Activated naive CD8-positive, alpha-beta T cell (primary cell): ENCODE measurements at regions not wholly inside any gene's neighbourhood (a gene's known extent, or its start where the extent isn't known, plus 50 kb on each side); places are given as distances from the start of the nearest gene placed in this dataset.

Source experiments
- H3K27ac Mint-ChIP-seq: one replicate; pipeline ENCODE4 v1.8.0; 2021; ENCODE audit warnings: mixed read lengths
- H3K27me3 Mint-ChIP-seq: one replicate; pipeline ENCODE4 v1.8.0; 2021; ENCODE audit warnings: mixed read lengths
- H3K36me3 Mint-ChIP-seq: one replicate; pipeline ENCODE4 v1.8.0; 2021; ENCODE audit warnings: mixed read lengths
- H3K4me1 Mint-ChIP-seq: one replicate; pipeline ENCODE4 v1.8.0; 2021; ENCODE audit warnings: low read depth, mixed read lengths
- H3K4me3 Mint-ChIP-seq: one replicate; pipeline ENCODE4 v1.8.0; 2021; ENCODE audit warnings: mild to moderate bottlenecking, mixed read lengths
- H3K9me3 Mint-ChIP-seq: one replicate; pipeline ENCODE4 v1.8.0; 2021; ENCODE audit warnings: low read depth, mixed read lengths

DNA sequence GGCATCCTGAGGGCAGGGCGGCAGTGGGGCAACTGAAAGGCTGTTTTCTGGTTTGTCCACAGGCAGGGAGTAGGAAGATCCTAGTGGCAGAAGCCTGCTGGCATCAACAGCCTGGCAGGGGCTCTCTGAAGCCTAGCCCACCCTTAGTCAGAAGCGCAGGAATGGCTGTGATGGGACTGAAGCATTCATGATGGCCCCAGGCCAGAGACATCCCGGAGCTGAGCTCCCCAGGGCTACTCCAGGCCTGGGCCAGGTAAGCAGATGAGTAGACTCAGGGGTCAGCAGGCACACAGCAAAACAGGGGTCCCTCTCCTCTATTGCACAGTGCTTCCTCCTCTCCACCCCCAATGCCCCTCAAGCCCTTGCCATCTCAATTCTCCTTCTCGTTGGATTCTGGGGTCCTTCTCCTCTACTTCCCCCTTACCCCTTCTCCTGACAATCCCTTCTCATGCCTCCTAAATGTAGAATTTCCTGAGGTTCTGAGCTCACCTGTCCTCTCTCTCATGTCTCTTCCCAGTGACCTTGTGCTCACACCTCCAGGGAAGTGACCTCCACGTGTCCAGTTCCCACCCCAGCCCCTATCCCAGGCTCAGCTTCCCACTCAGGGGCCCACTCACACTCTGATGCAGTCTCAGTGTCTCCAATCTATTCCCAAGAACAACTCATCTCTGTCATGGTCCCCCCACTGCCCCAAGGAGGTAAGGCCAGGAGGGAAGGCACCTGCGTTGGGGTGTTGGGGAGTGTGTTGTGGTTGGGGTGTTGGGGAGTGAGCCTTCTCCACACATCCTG is 158.7 kb upstream of the ZNF507 start:
- Mint-ChIP-seq H3K27me3 (peaks cover 3% of the 10 kb centered on the region), H3K4me1 (no peaks in the 10 kb centered on the region), H3K4me3 (no peak overlapping the region), H3K9me3 (no peaks in the 10 kb centered on the region), H3K36me3 (no peaks in the 10 kb centered on the region), H3K27ac (no peak overlapping the region)

DNA sequence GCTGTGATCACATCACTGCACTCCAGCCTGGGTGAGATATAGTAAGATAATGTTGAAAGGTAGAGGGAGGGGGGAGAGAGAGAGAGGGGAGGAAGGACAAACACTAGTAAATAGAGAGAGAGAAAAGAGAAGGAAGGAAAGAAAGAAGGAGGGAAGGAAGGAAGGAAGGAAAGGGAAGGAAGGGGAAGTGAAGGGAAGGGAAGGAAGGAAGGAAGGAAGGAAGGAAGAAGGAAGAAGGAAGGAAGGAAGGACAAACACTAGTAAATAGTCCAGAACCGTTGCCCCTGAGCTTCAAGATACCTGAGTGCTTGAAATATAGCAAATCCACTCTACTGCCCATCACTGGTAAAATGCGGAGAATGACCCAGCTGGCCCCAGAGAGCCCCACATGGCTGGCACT is 156.5 kb upstream of the ZNF507 start:
- Mint-ChIP-seq H3K9me3 (no peaks in the 10 kb centered on the region), H3K4me1 (no peaks in the 10 kb centered on the region), H3K27ac (no peak overlapping the region), H3K27me3 (peaks cover 3% of the 10 kb centered on the region), H3K36me3 (no peaks in the 10 kb centered on the region), H3K4me3 (no peak overlapping the region)

DNA sequence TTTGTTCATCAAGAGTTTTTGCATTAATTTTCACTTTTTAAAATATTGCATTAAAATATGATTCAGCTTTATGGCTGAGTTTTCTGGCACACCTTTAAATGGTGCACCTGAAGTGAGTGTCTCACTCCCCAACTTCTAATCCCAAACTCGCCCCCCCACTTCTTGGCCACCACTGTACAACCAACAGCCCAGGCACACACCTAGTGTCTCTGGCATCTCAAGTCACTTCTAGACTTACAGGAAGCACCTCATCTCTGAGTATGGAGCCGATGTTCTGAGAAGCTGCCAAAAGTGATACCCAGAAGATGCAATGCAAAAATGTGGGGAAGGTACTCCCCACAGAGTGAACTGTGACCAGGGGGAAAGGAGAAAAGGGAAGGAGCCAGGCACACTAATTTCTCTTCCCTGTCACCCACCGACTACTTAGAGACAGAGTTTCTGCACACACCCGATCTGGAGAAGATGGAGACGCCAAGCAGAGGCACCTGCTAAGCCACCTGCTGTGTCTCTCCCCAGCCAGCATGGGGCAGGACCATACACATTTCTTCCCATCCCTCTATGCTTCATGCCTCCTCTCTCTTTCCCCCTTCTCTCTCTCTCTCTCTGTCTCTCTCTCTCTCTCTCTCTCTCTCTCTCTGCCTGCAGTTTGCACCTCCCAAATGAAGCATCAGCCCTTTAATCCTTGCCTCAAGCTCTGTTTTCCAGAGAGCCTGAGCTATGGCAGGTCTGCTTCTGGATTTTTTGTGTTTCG is 155.3 kb upstream of the ZNF507 start:
- Mint-ChIP-seq H3K27ac (no peak overlapping the region), H3K4me3 (no peak overlapping the region)

GRCh38 chr19:32191921-32192320 is 153.5 kb upstream of the ZNF507 start:
- no peak overlapping the region for H3K27ac Mint-ChIP-seq
- no peaks in the 10 kb centered on the region for H3K4me1 Mint-ChIP-seq
- H3K9me3 Mint-ChIP-seq: no peaks in the 10 kb centered on the region
- no peak overlapping the region for H3K4me3 Mint-ChIP-seq
- H3K27me3 Mint-ChIP-seq: peaks cover 3% of the 10 kb centered on the region
- no peaks in the 10 kb centered on the region for H3K36me3 Mint-ChIP-seq

More for the DNA sequence above, 155.3 kb upstream of the ZNF507 start:
- peaks cover 3% of the 10 kb centered on the region for H3K27me3 Mint-ChIP-seq
- H3K9me3 Mint-ChIP-seq: no peaks in the 10 kb centered on the region
- H3K36me3 Mint-ChIP-seq: no peaks in the 10 kb centered on the region
- H3K4me1 Mint-ChIP-seq: no peaks in the 10 kb centered on the region

DNA sequence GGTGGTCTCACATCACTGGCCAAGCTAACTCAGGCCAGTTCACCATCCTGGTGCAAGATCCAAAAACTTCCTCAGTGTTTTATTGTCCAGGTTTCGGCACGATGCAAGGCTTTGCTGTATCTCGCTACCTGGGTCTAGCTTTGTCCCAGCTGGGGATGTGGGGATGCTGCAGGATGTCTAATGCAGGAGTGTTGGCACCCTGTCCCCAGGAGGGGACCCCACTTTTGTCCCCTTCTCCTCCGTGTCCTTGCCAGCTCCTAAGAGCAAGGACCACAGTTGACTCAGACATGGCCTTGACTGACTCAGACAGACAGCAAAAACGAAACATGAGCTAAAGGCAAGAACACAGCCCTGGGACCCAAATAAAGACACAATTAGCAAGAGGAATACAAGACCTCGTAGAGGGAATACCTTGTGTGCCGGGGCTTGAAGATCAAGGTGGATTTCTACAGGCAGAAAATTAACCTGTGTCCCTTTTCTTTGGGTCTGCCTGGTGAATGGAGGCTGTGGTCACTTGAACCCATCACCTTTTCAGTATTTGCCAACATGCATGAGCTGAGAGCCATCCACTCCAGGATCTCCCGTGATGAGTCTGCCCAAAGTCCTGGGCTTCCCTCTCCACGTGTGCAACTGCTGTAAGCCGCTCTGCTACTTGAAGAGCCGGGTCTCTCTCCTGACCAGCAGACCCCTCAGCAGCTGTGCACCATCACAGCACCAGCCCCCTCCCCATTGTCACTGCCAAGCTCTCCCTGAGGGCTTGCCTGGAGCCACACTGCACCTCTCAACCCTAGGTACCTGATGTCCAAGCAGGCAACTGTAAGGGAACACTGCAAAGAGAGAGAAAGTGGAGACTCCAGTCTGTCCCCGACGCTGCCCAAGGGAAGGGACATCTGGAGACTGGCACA is 149.5 kb upstream of the ZNF507 start:
- H3K36me3 Mint-ChIP-seq: no peaks in the 10 kb centered on the region
- H3K27ac Mint-ChIP-seq: no peak overlapping the region
- H3K9me3 Mint-ChIP-seq: no peaks in the 10 kb centered on the region
- H3K4me1 Mint-ChIP-seq: no peaks in the 10 kb centered on the region
- no peak overlapping the region for H3K4me3 Mint-ChIP-seq
- no peaks in the 10 kb centered on the region for H3K27me3 Mint-ChIP-seq

- no peaks in the 10 kb centered on the region for H3K36me3 Mint-ChIP-seq
- H3K4me1 Mint-ChIP-seq: no peaks in the 10 kb centered on the region
- H3K4me3 Mint-ChIP-seq: no peak overlapping the region
- no peaks in the 10 kb centered on the region for H3K27me3 Mint-ChIP-seq
- no peak overlapping the region for H3K27ac Mint-ChIP-seq
- no peaks in the 10 kb centered on the region for H3K9me3 Mint-ChIP-seq
Measured at GRCh38 chr19:32196690-32197420, 148.6 kb upstream of the ZNF507 start.

GRCh38 chr19:32197896-32198882 is 147.2 kb upstream of the ZNF507 start:
- no peaks in the 10 kb centered on the region for H3K9me3 Mint-ChIP-seq
- H3K4me3 Mint-ChIP-seq: no peak overlapping the region
- no peaks in the 10 kb centered on the region for H3K27me3 Mint-ChIP-seq
- no peak overlapping the region for H3K27ac Mint-ChIP-seq
- H3K4me1 Mint-ChIP-seq: no peaks in the 10 kb centered on the region
- H3K36me3 Mint-ChIP-seq: no peaks in the 10 kb centered on the region

DNA sequence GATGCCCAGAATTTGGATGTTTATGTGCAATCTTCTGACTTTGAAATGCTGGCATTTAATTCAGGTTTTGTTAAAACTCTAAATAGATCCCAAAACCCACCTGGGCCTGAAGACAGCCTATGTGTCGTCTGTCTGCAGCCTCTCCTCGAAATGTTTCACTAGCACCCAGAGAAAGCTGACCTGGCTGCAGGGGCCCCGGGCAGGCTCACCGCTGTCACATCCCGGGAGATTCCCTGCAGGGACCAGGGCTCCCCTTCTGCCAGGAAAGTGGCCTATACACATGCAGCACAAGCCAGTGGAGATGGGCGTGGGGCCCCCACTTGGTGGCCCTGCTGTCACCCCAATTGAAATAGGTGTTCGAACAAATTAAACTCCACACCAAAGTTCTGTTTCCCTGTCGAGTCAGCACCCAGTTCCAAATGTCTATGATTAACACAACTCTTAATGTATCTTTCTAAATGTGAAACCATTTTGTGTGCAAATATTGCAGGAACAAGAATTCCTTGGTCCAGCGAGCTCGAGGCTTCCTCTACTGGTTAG is 145.8 kb upstream of the ZNF507 start:
- H3K9me3 Mint-ChIP-seq: no peaks in the 10 kb centered on the region
- no peak overlapping the region for H3K4me3 Mint-ChIP-seq
- H3K27me3 Mint-ChIP-seq: no peaks in the 10 kb centered on the region
- no peaks in the 10 kb centered on the region for H3K4me1 Mint-ChIP-seq
- no peaks in the 10 kb centered on the region for H3K36me3 Mint-ChIP-seq
- no peak overlapping the region for H3K27ac Mint-ChIP-seq

DNA sequence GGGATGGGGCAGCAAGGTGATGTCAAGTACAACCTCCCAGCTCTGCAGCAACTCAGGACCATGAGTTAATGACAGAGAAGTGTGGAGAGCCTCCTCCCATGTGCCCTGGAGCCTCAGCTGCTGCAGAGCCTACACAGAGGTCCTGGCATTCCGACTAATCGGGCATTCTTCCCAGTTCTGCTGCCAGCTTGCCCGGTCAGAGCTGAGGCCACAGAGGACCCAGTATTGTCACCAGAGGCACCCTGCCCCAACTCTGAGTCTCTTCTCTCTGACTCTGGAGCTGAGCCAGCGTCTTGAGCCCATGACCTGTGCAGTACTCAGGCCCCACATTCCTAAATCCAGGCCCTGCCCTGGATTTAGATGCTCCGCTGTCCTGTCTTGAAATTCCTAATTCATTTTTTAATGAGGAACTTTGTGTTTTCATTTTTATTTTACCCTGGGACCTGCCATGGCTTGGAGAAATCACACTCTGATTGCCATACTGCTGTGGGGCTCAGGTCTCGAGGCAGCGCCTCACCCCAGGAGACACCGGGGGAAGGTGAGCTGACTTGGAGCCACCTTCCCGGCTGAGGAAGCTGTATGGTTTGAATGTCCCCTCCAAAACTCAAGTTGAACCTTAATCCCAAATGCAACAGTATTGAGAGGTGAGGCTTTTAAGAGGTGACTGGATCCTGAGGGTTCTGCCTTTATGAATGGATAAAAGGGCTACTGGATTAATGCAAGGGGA is 144.9 kb upstream of the ZNF507 start:
- no peak overlapping the region for H3K4me3 Mint-ChIP-seq
- no peak overlapping the region for H3K27ac Mint-ChIP-seq
- H3K27me3 Mint-ChIP-seq: peaks cover 2% of the 10 kb centered on the region
- H3K4me1 Mint-ChIP-seq: no peaks in the 10 kb centered on the region
- no peaks in the 10 kb centered on the region for H3K36me3 Mint-ChIP-seq
- no peaks in the 10 kb centered on the region for H3K9me3 Mint-ChIP-seq

GRCh38 chr19:32201211-32201610 is 144.2 kb upstream of the ZNF507 start:
- peaks cover 6% of the 10 kb centered on the region for H3K27me3 Mint-ChIP-seq
- H3K27ac Mint-ChIP-seq: no peak overlapping the region
- H3K36me3 Mint-ChIP-seq: no peaks in the 10 kb centered on the region
- no peak overlapping the region for H3K4me3 Mint-ChIP-seq
- H3K4me1 Mint-ChIP-seq: no peaks in the 10 kb centered on the region
- no peaks in the 10 kb centered on the region for H3K9me3 Mint-ChIP-seq

- Mint-ChIP-seq H3K27ac (no peak overlapping the region), H3K4me3 (no peak overlapping the region), H3K4me1 (no peaks in the 10 kb centered on the region), H3K27me3 (peaks cover 8% of the 10 kb centered on the region), H3K36me3 (no peaks in the 10 kb centered on the region), H3K9me3 (no peaks in the 10 kb centered on the region)
Measured at GRCh38 chr19:32201636-32202051, 143.8 kb upstream of the ZNF507 start.

- H3K4me3 Mint-ChIP-seq: no peak overlapping the region
- no peak overlapping the region for H3K27ac Mint-ChIP-seq
- peaks cover 11% of the 10 kb centered on the region for H3K27me3 Mint-ChIP-seq
- no peaks in the 10 kb centered on the region for H3K36me3 Mint-ChIP-seq
- no peaks in the 10 kb centered on the region for H3K9me3 Mint-ChIP-seq
- no peaks in the 10 kb centered on the region for H3K4me1 Mint-ChIP-seq
Measured at GRCh38 chr19:32202244-32202643, 143.2 kb upstream of the ZNF507 start.

- no peak overlapping the region for H3K4me3 Mint-ChIP-seq
- H3K36me3 Mint-ChIP-seq: no peaks in the 10 kb centered on the region
- no peak overlapping the region for H3K27ac Mint-ChIP-seq
- peaks cover 16% of the 10 kb centered on the region for H3K27me3 Mint-ChIP-seq
- H3K4me1 Mint-ChIP-seq: no peaks in the 10 kb centered on the region
- no peaks in the 10 kb centered on the region for H3K9me3 Mint-ChIP-seq
Measured at GRCh38 chr19:32203161-32203560, 142.2 kb upstream of the ZNF507 start.
